ENCODE measurements at regions not wholly inside any gene's neighbourhood (a gene's known extent, or its start where the extent isn't known, plus 50 kb on each side); places are given as distances from the start of the nearest gene placed in this dataset.

GRCh38 chr3:178445139-178445538 lies 91.1 kb upstream of the KCNMB2 start:
- no peak overlapping the region for H3K4me3 ChIP-seq (replicated peaks; ENCODE audit: low read depth, low read length)
- no peak for TF ChIP-seq CTCF (IDR thresholded peaks at IDR 0.05; ENCODE audit: low read depth, low read length, missing control alignments)
- DNase-seq (ENCODE audit: extremely low read depth, low read depth), result no peak

GRCh38 chr3:178446059-178446458 lies 90.2 kb upstream of the KCNMB2 start:
- H3K4me3 ChIP-seq (replicated peaks; ENCODE audit: low read depth, low read length), result no peak overlapping the region
- no peak for DNase-seq (ENCODE audit: extremely low read depth, low read depth)
- no peak for TF ChIP-seq CTCF (IDR thresholded peaks at IDR 0.05; ENCODE audit: low read depth, low read length, missing control alignments)

- TF ChIP-seq CTCF (IDR thresholded peaks at IDR 0.05; ENCODE audit: low read depth, low read length, missing control alignments), result no peak
- H3K4me3 ChIP-seq (replicated peaks; ENCODE audit: low read depth, low read length), result no peak overlapping the region
- DNase-seq (ENCODE audit: extremely low read depth, low read depth), result no peak
These were observed 85.8 kb upstream of the KCNMB2 start for GRCh38 chr3:178450476-178450875.

- no peak for DNase-seq (ENCODE audit: extremely low read depth, low read depth)
- H3K4me3 ChIP-seq (replicated peaks; ENCODE audit: low read depth, low read length), result no peak overlapping the region
- no peak for TF ChIP-seq CTCF (IDR thresholded peaks at IDR 0.05; ENCODE audit: low read depth, low read length, missing control alignments)
These were observed 84.4 kb upstream of the KCNMB2 start for GRCh38 chr3:178451799-178452198.

- no peak overlapping the region for H3K4me3 ChIP-seq (replicated peaks; ENCODE audit: low read depth, low read length)
- TF ChIP-seq CTCF (IDR thresholded peaks at IDR 0.05; ENCODE audit: low read depth, low read length, missing control alignments), result no peak
- no peak for DNase-seq (ENCODE audit: extremely low read depth, low read depth)
These were observed 81.5 kb upstream of the KCNMB2 start for GRCh38 chr3:178454726-178455125.

GRCh38 chr3:178455226-178455625 lies 81.0 kb upstream of the KCNMB2 start:
- TF ChIP-seq CTCF (IDR thresholded peaks at IDR 0.05; ENCODE audit: low read depth, low read length, missing control alignments), result no peak
- no peak for DNase-seq (ENCODE audit: extremely low read depth, low read depth)
- no peak overlapping the region for H3K4me3 ChIP-seq (replicated peaks; ENCODE audit: low read depth, low read length)

- no peak overlapping the region for H3K4me3 ChIP-seq (replicated peaks; ENCODE audit: low read depth, low read length)
- no peak for TF ChIP-seq CTCF (IDR thresholded peaks at IDR 0.05; ENCODE audit: low read depth, low read length, missing control alignments)
- DNase-seq (ENCODE audit: extremely low read depth, low read depth), result no peak
These were observed 80.3 kb upstream of the KCNMB2 start for GRCh38 chr3:178455946-178456345.

Measured in HFF-Myc (cell line).